ENCODE measurements at regions not wholly inside any gene's neighbourhood (a gene's known extent, or its start where the extent isn't known, plus 50 kb on each side); places are given as distances from the start of the nearest gene placed in this dataset.

DNA sequence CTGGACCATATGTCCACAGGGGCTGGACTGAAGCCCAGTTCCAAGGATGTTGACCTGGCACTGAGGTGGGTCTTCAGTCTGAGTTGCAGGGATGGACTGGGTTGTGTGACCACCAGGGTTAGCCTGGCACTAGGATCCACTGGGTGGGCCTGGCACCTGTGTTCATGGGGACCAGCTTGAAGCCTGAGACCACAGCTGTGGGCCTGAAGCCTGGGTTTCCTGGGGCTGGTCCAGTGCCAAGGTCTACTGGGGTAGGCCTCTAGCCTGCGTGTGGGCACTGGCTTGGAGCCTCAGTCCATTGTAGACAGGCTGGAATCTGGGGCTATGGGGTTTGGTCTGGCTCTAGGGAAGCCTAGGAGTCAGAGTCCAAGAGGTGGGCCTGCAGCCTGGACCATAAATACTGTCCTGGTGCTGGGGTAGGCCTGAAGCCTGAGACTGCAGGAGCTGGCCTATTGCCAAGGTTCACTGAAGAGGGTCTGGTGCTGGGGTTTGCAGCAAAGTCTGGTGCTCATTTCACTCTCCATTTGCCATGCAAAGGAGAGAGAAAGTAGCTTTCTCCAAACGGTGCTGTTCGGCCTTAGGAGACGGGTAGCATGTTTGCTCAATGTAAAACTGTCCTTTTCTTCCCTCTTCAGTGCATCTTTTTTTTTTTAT lies 51.2 kb upstream of the TBC1D5 start:
- no peak overlapping the region for H2AK5ac ChIP-seq (ENCODE audit: low read length)
- no peak overlapping the region for H3K4ac ChIP-seq (ENCODE audit: low read depth, low read length)
- H3K56ac ChIP-seq (ENCODE audit: low read length), result no peak overlapping the region
- H2BK5ac ChIP-seq (ENCODE audit: low read length), result no peak overlapping the region
- no peak overlapping the region for H4K5ac ChIP-seq (ENCODE audit: low read length)
- no peak overlapping the region for H2BK15ac ChIP-seq (replicated peaks; ENCODE audit: low read depth)
- no peak overlapping the region for H3K9ac ChIP-seq (ENCODE audit: low read length)
- no peak overlapping the region for H4K8ac ChIP-seq (ENCODE audit: low read depth, low read length)
- no peak overlapping the region for H3K18ac ChIP-seq (ENCODE audit: low read length)
- H2BK120ac ChIP-seq (ENCODE audit: low read depth, low read length), result no peak overlapping the region
- H3K4me2 ChIP-seq (ENCODE audit: low read length), result no peak overlapping the region
- no CpG with 5 or more reads among the region's 4 CpGs for WGBS (ENCODE audit: extremely low coverage, insufficient coverage, low lambda C conversion rate)
- no peaks in the 10 kb centered on the region for H3K36me3 ChIP-seq (ENCODE audit: control insufficient read depth, insufficient read depth, low read length)
- no peak overlapping the region for H3K23ac ChIP-seq (ENCODE audit: low read length)
- H3K79me1 ChIP-seq (ENCODE audit: low read length), result no peaks in the 10 kb centered on the region
- no peak overlapping the region for H3K4me3 ChIP-seq (ENCODE audit: low read length)
- peaks cover 1% of the 10 kb centered on the region for H3K27me3 ChIP-seq (ENCODE audit: insufficient read depth, low read length, poor library complexity)
- H3K79me2 ChIP-seq (ENCODE audit: control insufficient read depth, insufficient read depth, low read length), result no peaks in the 10 kb centered on the region
- DNase-seq, result no peak
- no peak overlapping the region for H3K27ac ChIP-seq (ENCODE audit: low read depth, low read length)
- no peaks in the 10 kb centered on the region for H3K4me1 ChIP-seq (ENCODE audit: control insufficient read depth, low read depth, low read length)
